Lung (tissue), 11 donors: ENCODE measurements at regions not wholly inside any gene's neighbourhood (a gene's known extent, or its start where the extent isn't known, plus 50 kb on each side); places are given as distances from the start of the nearest gene placed in this dataset.

ENCODE experiments used
- ATAC-seq: fragments of 200-7000 bp; cut with Tn5 transposase; one replicate; pipeline ENCODE4 v1.9.1; 2020; ENCODE audit warnings: moderate number of reproducible peaks; ENCODE audit not compliant: insufficient read depth, low FRiP score
- DNase-seq, 3 donors: peaks; one replicate each; pipeline ENCODE4 v3.0.0-alpha.2; 2013 to 2017
- H3K27ac ChIP-seq, 2 donors: one replicate each; pipeline ENCODE4 v1.5.1; 2013; ENCODE audit warnings: mild to moderate bottlenecking in 2 of 2, moderate library complexity in 2 of 2, control low read depth in 1 of 2, inconsistent platforms in 1 of 2, low read depth in 1 of 2, low read length in 1 of 2
- H3K27me3 ChIP-seq, 3 donors: one replicate each; pipeline ENCODE4 v1.5.1; 2013; ENCODE audit warnings: low read length in 2 of 3; ENCODE audit not compliant: control insufficient read depth in 3 of 3, insufficient read depth in 3 of 3
- H3K36me3 ChIP-seq, 4 donors: one replicate each; pipeline ENCODE4 v1.5.1; 2013; ENCODE audit warnings: low read length in 4 of 4, mild to moderate bottlenecking in 1 of 4, moderate library complexity in 1 of 4; ENCODE audit not compliant: control insufficient read depth in 4 of 4, insufficient read depth in 4 of 4
- H3K4me1 ChIP-seq, 5 donors: one replicate each; pipeline ENCODE4 v1.5.1; 2013; ENCODE audit warnings: low read length in 5 of 5, mild to moderate bottlenecking in 2 of 5, moderate library complexity in 1 of 5; ENCODE audit not compliant: control insufficient read depth in 5 of 5, insufficient read depth in 5 of 5
- H3K4me3 ChIP-seq: one replicate; pipeline ENCODE4 v1.5.1; 2013; ENCODE audit warnings: mild to moderate bottlenecking, control low read depth, moderate library complexity
- H3K9ac ChIP-seq, 2 donors: one replicate each; pipeline ENCODE4 v1.5.1; 2013; ENCODE audit warnings: low read length in 2 of 2, control low read depth in 1 of 2; ENCODE audit not compliant: insufficient read depth in 1 of 2
- H3K9me3 ChIP-seq, 4 donors: one replicate each; pipeline ENCODE4 v1.5.1; 2013; ENCODE audit warnings: low read length in 3 of 4, mild to moderate bottlenecking in 1 of 4, moderate library complexity in 1 of 4; ENCODE audit not compliant: control insufficient read depth in 4 of 4, insufficient read depth in 3 of 4
- CTCF ChIP-seq: IDR thresholded peaks from 2 replicates; pipeline ENCODE4 v1.5.1; 2012; ENCODE audit warnings: mild to moderate bottlenecking; ENCODE audit errors: control extremely low read depth, extremely low read depth
- WGBS, 2 donors: extraction: QIAGEN DNeasy Blood & Tissue Kit; methylation state at CpG; one replicate each; pipeline ENCODE4 v1.1.7; 2013; 5-methylcytosine and 5-hydroxymethylcytosine counted together
- donor health status: control.
- donor health status: control.
- donor health status: Bipolar disorder and iron deficiency.
- donor health status: healthy.
- donor health status: DM: yes; HTN: yes; CAD: no.

GRCh38 chr6:28656715-28657114 lies 131.0 kb downstream of the GPX5 start:
- Histone ChIP-seq H3K27ac (no peak overlapping the region), H3K9me3 (peaks cover 0 to 3% (median 0%) of the 10 kb centered on the region in 4 donors), H3K4me1 (peaks cover 0 to 17% (median 1%) of the 10 kb centered on the region in 5 donors), H3K36me3 (no peaks in the 10 kb centered on the region), H3K4me3 (no peak overlapping the region), H3K27me3 (peaks cover 0 to 8% (median 3%) of the 10 kb centered on the region in 3 donors), H3K9ac (no peak overlapping the region)
- ATAC-seq (no peak), DNase-seq (no peak)
- WGBS, 2 donors = 22 to 26% methylated on average over 3 of the region's 3 CpGs
- no peak for TF ChIP-seq CTCF

GRCh38 chr6:28657381-28657768 lies 131.7 kb downstream of the GPX5 start:
- Histone ChIP-seq H3K9me3 (peaks cover 0 to 3% (median 0%) of the 10 kb centered on the region in 4 donors), H3K27me3 (peaks cover 0 to 8% (median 3%) of the 10 kb centered on the region in 3 donors), H3K4me1 (peaks cover 0 to 17% (median 1%) of the 10 kb centered on the region in 5 donors), H3K4me3 (no peak overlapping the region), H3K27ac (no peak overlapping the region), H3K9ac (peak overlapping the region in 1 of 2 donors; percentile 80), H3K36me3 (no peaks in the 10 kb centered on the region)
- TF ChIP-seq CTCF = no peak
- DNase-seq (peak; percentile 38 to 64 (median 51)), ATAC-seq (no peak)
- 4 to 5% methylated on average over 10 of the region's 10 CpGs for WGBS, 2 donors

GRCh38 chr6:28657769-28658465 lies 132.2 kb downstream of the GPX5 start:
- peak; percentile 72 to 89 (median 85) for DNase-seq
- TF ChIP-seq CTCF = no peak
- peak overlapping the region; percentile 25 to 87 for H3K9ac ChIP-seq
- no peak overlapping the region for H3K4me3 ChIP-seq
- H3K27me3 ChIP-seq = peaks cover 0 to 8% (median 3%) of the 10 kb centered on the region in 3 donors
- H3K9me3 ChIP-seq = peaks cover 0 to 3% (median 0%) of the 10 kb centered on the region in 4 donors
- peak; percentile 86 for ATAC-seq
- H3K36me3 ChIP-seq = no peaks in the 10 kb centered on the region
- H3K4me1 ChIP-seq = peaks cover 0 to 17% (median 1%) of the 10 kb centered on the region in 5 donors
- 2% methylated on average over 27 of the region's 27 CpGs for WGBS, 2 donors
- H3K27ac ChIP-seq = no peak overlapping the region
